ENCODE measurements at regions not wholly inside any gene's neighbourhood (a gene's known extent, or its start where the extent isn't known, plus 50 kb on each side); places are given as distances from the start of the nearest gene placed in this dataset.

- DNase-seq (ENCODE audit: low spot score): no peak
- H3K4me1 Mint-ChIP-seq (ENCODE audit: low read depth): peaks cover 31% of the 10 kb centered on the region
- H3K27ac Mint-ChIP-seq: no peak overlapping the region
- H3K9me3 Mint-ChIP-seq: peaks cover 8% of the 10 kb centered on the region
- H3K27me3 Mint-ChIP-seq (ENCODE audit: low read depth): peaks cover 6% of the 10 kb centered on the region
- no peaks in the 10 kb centered on the region for H3K36me3 Mint-ChIP-seq (ENCODE audit: low read depth)
- intact Hi-C loops (cut with micrococcal nuclease): loop anchor here (10.0 kb wide), 1 partner anchor 909 kb away; no protein-coding TSS in a partner anchor
- no peak overlapping the region for H3K4me3 Mint-ChIP-seq (ENCODE audit: low read depth)
Observed at GRCh38 chr4:11494232-11494631, 65.5 kb upstream of the HS3ST1 start.

GRCh38 chr4:11489453-11490083 lies 60.9 kb upstream of the HS3ST1 start:
- Mint-ChIP-seq H3K4me3 (ENCODE audit: low read depth) (no peak overlapping the region), H3K9me3 (peaks cover 8% of the 10 kb centered on the region), H3K4me1 (ENCODE audit: low read depth) (peaks cover 28% of the 10 kb centered on the region), H3K27ac (no peak overlapping the region), H3K36me3 (ENCODE audit: low read depth) (no peaks in the 10 kb centered on the region), H3K27me3 (ENCODE audit: low read depth) (peaks cover 2% of the 10 kb centered on the region)
- no peak for DNase-seq (ENCODE audit: low spot score)
- intact Hi-C loops (cut with micrococcal nuclease): loop anchor here (2.0 to 10.0 kb wide), 3 partner anchors 19 to 905 kb away; no protein-coding TSS in a partner anchor

DNA sequence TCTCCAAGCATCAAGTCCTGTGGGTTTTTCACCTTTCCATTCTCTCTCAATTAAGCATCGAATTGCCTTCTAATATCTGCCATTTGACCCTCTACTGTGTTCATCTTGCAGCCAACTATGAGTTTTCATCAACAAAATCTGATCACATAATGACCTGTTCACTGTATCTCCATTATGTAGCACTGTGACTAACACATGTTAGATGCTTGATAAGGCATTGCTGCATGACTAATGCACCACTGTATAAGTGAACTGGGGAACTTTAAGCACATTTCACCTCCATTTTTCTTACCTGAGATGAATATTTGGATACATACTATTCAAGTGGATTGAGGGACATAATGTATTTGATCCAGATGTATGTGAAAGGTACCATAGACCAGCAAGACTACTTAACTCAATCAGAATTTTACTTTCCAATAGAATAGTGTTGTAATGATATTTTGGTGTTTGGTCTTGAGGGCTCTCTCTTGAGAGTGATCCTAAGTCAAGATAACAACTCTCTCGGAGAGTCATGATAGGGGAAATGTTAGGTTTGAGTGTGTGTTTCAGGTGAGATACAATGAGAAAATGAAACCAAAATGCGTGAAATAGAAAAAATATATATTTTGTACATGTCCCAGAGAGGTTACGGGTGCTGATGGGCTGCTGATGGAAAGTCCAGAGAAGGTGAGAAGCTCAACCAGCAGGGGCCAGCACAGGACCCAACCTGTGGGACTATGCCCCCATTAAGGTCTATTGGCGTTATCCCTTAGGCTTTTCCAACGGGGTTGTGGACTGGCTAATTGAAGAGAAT lies 60.2 kb upstream of the HS3ST1 start:
- no peaks in the 10 kb centered on the region for H3K36me3 Mint-ChIP-seq (ENCODE audit: low read depth)
- peaks cover 8% of the 10 kb centered on the region for H3K9me3 Mint-ChIP-seq
- H3K27ac Mint-ChIP-seq: peak overlapping the region; percentile 23
- H3K4me3 Mint-ChIP-seq (ENCODE audit: low read depth): no peak overlapping the region
- no peak for DNase-seq (ENCODE audit: low spot score)
- peaks cover 30% of the 10 kb centered on the region for H3K4me1 Mint-ChIP-seq (ENCODE audit: low read depth)
- intact Hi-C loops (cut with micrococcal nuclease): loop anchor here (1.0 to 5.0 kb wide), 3 partner anchors 8 to 47 kb away; no protein-coding TSS in a partner anchor
- H3K27me3 Mint-ChIP-seq (ENCODE audit: low read depth): peaks cover 2% of the 10 kb centered on the region

- Mint-ChIP-seq H3K9me3 (peaks cover 8% of the 10 kb centered on the region), H3K4me1 (ENCODE audit: low read depth) (peaks cover 32% of the 10 kb centered on the region), H3K27me3 (ENCODE audit: low read depth) (peaks cover 2% of the 10 kb centered on the region), H3K27ac (no peak overlapping the region), H3K36me3 (ENCODE audit: low read depth) (no peaks in the 10 kb centered on the region), H3K4me3 (ENCODE audit: low read depth) (no peak overlapping the region)
- intact Hi-C loops (cut with micrococcal nuclease): loop anchor here (1.0 to 5.0 kb wide), 4 partner anchors 9 to 46 kb away; no protein-coding TSS in a partner anchor
- DNase-seq (ENCODE audit: low spot score): no peak
Observed at GRCh38 chr4:11487868-11488544, 59.3 kb upstream of the HS3ST1 start.

- Mint-ChIP-seq H3K4me1 (ENCODE audit: low read depth) (peaks cover 37% of the 10 kb centered on the region), H3K27ac (no peak overlapping the region), H3K27me3 (ENCODE audit: low read depth) (peaks cover 2% of the 10 kb centered on the region), H3K36me3 (ENCODE audit: low read depth) (no peaks in the 10 kb centered on the region), H3K9me3 (peaks cover 8% of the 10 kb centered on the region), H3K4me3 (ENCODE audit: low read depth) (no peak overlapping the region)
- DNase-seq (ENCODE audit: low spot score): no peak
- intact Hi-C loops (cut with micrococcal nuclease): loop anchor here (1.0 to 5.0 kb wide), 2 partner anchors 8 to 45 kb away; no protein-coding TSS in a partner anchor
Observed at GRCh38 chr4:11487139-11487538, 58.4 kb upstream of the HS3ST1 start.

DNA sequence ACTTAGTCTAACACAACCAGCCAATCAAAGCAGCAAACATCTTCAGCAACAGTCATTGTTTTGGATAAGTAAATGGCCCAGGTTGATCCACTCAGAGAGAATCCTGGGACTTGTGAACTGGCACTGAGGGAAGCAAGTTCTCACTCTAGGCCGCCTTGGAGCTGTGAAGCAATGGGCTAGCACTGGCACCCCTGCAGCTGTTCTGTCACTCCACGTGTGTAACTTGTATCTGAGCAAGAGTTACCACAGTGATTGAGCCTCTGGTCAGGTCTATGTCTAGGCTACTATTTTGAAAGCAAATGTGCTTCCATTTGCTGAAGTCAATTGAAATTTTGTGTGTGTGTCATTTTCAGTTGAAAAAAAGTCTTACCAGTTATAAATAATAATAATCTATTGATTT lies 57.2 kb upstream of the HS3ST1 start:
- peaks cover 2% of the 10 kb centered on the region for H3K27me3 Mint-ChIP-seq (ENCODE audit: low read depth)
- intact Hi-C loops (cut with micrococcal nuclease): loop anchor here (5.0 kb wide), 1 partner anchor 44 kb away; no protein-coding TSS in a partner anchor
- H3K9me3 Mint-ChIP-seq: peaks cover 4% of the 10 kb centered on the region
- DNase-seq (ENCODE audit: low spot score): no peak
- peaks cover 37% of the 10 kb centered on the region for H3K4me1 Mint-ChIP-seq (ENCODE audit: low read depth)
- no peak overlapping the region for H3K27ac Mint-ChIP-seq
- no peak overlapping the region for H3K4me3 Mint-ChIP-seq (ENCODE audit: low read depth)
- no peaks in the 10 kb centered on the region for H3K36me3 Mint-ChIP-seq (ENCODE audit: low read depth)

DNA sequence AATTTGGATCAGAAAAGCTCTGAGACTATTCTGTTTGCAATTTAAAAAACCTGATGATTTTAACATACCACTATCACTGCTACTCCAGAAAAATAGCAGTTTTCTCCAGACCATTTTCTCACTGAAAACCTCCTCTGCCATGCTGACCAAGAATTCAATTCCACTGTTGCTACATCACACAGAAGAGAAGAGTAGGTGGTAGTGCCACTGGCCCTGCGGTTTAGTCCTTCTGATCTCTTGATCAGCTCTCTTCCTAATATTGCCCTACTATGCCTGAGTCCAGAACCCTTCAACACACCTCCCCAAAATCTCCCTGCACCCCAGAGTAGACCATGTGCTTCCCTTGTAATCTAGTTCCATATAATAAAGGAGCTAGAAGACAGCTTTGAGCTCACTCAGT lies 55.8 kb upstream of the HS3ST1 start:
- DNase-seq (ENCODE audit: low spot score): no peak
- H3K4me1 Mint-ChIP-seq (ENCODE audit: low read depth): peaks cover 32% of the 10 kb centered on the region
- no peak overlapping the region for H3K27ac Mint-ChIP-seq
- no peak overlapping the region for H3K4me3 Mint-ChIP-seq (ENCODE audit: low read depth)
- peaks cover 2% of the 10 kb centered on the region for H3K27me3 Mint-ChIP-seq (ENCODE audit: low read depth)
- H3K9me3 Mint-ChIP-seq: peaks cover 4% of the 10 kb centered on the region
- no peaks in the 10 kb centered on the region for H3K36me3 Mint-ChIP-seq (ENCODE audit: low read depth)
- intact Hi-C loops (cut with micrococcal nuclease): loop anchor here (5.0 kb wide), 1 partner anchor 762 kb away; no protein-coding TSS in a partner anchor

- Mint-ChIP-seq H3K9me3 (no peaks in the 10 kb centered on the region), H3K4me3 (ENCODE audit: low read depth) (no peak overlapping the region), H3K27me3 (ENCODE audit: low read depth) (peaks cover 2% of the 10 kb centered on the region), H3K36me3 (ENCODE audit: low read depth) (no peaks in the 10 kb centered on the region), H3K4me1 (ENCODE audit: low read depth) (peaks cover 24% of the 10 kb centered on the region), H3K27ac (no peak overlapping the region)
- DNase-seq (ENCODE audit: low spot score): no peak
- intact Hi-C loops (cut with micrococcal nuclease): loop anchor here (2.0 to 5.0 kb wide), 2 partner anchors 22 to 761 kb away; no protein-coding TSS in a partner anchor
Observed at GRCh38 chr4:11483046-11483445, 54.4 kb upstream of the HS3ST1 start.

DNA sequence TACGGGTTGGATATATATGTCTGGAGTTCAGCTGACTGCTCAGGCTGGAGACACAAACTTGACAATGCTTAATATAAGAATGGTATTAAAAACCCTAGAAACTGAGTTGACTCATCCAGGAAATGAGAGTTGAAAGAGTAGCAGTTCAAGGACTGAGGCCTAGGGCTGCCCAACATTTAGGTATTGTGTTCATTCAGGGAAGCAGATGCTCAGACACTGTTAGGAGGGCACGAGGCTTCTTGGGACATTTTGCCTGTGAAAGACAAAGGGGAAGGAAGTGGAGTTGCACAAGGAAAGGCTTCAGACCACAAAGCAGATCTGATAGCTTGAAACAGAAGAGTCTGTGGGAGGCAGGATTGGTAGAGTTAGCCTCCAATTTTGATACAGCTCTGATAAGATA lies 52.0 kb upstream of the HS3ST1 start:
- Mint-ChIP-seq H3K27ac (no peak overlapping the region), H3K36me3 (ENCODE audit: low read depth) (no peaks in the 10 kb centered on the region), H3K4me3 (ENCODE audit: low read depth) (no peak overlapping the region), H3K4me1 (ENCODE audit: low read depth) (peaks cover 14% of the 10 kb centered on the region), H3K27me3 (ENCODE audit: low read depth) (peaks cover 2% of the 10 kb centered on the region), H3K9me3 (peaks cover 7% of the 10 kb centered on the region)
- no peak for DNase-seq (ENCODE audit: low spot score)
- intact Hi-C loops (cut with micrococcal nuclease): loop anchor here (1.0 to 5.0 kb wide), 3 partner anchors 9 to 758 kb away; no protein-coding TSS in a partner anchor
